Chondrocyte (in vitro differentiated cells): ENCODE measurements at regions not wholly inside any gene's neighbourhood (a gene's known extent, or its start where the extent isn't known, plus 50 kb on each side); places are given as distances from the start of the nearest gene placed in this dataset.

Experiments
- DNase-seq: peaks from one replicate; pipeline ENCODE4 v3.0.0; 2021; ENCODE audit warnings: mixed read lengths, low spot score
- H3K27ac Mint-ChIP-seq: one replicate; pipeline ENCODE4 v1.8.0; 2021; ENCODE audit warnings: mild to moderate bottlenecking, moderate library complexity, mixed read lengths; ENCODE audit not compliant: unreplicated experiment
- H3K27me3 Mint-ChIP-seq: 2 replicates; pipeline ENCODE4 v1.8.0; 2021; ENCODE audit warnings: low read depth, mixed read lengths
- H3K36me3 Mint-ChIP-seq: 2 replicates; pipeline ENCODE4 v1.8.0; 2021; ENCODE audit warnings: low read depth, mixed read lengths
- H3K4me1 Mint-ChIP-seq: 2 replicates; pipeline ENCODE4 v1.8.0; 2021; ENCODE audit warnings: low read depth, mild to moderate bottlenecking, mixed read lengths
- H3K4me3 Mint-ChIP-seq: one replicate; pipeline ENCODE4 v1.8.0; 2021; ENCODE audit warnings: mild to moderate bottlenecking, moderate library complexity, mixed read lengths; ENCODE audit not compliant: unreplicated experiment
- H3K9me3 Mint-ChIP-seq: 2 replicates; pipeline ENCODE4 v1.8.0; 2021; ENCODE audit warnings: low read depth, mixed read lengths
- TF ChIP-seq, protein P1 (sequence below): fragments of 200-600 bp; sonication (generic); IDR thresholded peaks from 2 replicates; pipeline ENCODE4 v1.5.0; 2021; ENCODE audit warnings: antibody characterized with exemption, mild to moderate bottlenecking, moderate library complexity

DNA sequence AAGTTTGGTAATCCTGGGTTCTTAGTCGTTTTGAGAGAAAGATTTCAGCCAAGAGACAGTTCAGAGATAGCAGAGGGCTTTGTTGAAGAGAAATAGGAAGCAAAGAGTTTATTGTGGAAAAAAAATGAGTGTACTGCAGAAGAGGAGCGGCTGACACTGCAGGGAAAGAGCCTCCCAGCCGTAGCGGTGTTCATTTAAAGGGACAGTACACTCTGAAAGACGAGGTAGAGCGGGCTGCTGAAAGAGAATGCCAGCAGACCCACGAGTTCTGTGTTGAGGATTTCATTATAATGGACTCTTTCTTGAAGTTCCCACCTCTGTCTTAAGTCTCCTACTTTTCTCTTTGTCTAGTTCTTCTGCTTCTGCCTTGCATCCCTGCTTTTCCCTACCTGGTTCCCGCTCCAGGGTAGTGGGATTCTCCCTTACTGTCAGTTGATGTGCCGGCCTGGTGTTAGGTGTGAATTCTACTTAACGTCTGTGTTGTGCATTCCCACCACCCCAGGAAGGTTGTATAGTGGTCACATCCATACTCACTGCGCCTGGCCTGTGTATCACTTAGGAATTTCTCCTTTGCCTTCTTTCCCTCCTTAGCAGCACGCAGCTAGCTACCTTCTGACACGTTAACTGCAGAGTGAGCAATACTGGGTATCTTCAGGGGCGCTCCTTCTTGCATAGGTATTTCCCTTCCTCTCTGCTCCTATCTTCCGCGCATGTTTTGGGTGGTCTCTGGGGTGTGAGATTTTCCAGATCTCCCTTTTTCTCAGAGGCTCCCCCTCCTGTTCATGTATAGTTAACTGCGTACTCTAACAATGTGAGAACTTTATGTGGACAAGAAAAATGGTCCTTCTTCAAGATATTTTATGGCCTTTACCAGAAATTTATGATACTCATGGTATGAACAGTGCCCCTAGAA lies 164.5 kb downstream of the PTH2R start:
- H3K36me3 Mint-ChIP-seq = no peaks in the 10 kb centered on the region

DNA sequence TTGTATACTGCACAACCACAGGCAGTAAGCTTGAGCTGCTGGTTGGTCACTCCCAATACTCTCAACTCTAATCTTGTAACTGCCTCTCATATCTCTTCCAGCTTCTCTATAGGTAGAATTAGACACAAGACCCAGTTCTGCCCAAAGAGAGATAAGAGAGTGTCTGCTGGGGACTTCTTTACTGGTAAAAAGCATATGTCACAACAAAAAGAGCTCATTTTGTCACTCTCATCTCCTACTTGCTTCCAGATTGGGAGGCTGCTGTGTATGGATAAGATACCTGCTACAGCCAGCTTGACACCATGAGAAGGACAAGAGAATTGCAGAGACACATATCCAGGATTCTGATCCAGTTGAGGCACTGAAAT lies 165.2 kb downstream of the PTH2R start:
- DNase-seq = no peak
- H3K9me3 Mint-ChIP-seq = peaks cover 6% of the 10 kb centered on the region

More for the DNA sequence above, 164.5 kb downstream of the PTH2R start:
- no peak overlapping the region for H3K27ac Mint-ChIP-seq
- H3K27me3 Mint-ChIP-seq = peaks cover 16% of the 10 kb centered on the region
- no peak overlapping the region for H3K4me3 Mint-ChIP-seq
- H3K9me3 Mint-ChIP-seq = no peaks in the 10 kb centered on the region
- peaks cover 3% of the 10 kb centered on the region for H3K4me1 Mint-ChIP-seq
- TF ChIP-seq, protein P1, sequence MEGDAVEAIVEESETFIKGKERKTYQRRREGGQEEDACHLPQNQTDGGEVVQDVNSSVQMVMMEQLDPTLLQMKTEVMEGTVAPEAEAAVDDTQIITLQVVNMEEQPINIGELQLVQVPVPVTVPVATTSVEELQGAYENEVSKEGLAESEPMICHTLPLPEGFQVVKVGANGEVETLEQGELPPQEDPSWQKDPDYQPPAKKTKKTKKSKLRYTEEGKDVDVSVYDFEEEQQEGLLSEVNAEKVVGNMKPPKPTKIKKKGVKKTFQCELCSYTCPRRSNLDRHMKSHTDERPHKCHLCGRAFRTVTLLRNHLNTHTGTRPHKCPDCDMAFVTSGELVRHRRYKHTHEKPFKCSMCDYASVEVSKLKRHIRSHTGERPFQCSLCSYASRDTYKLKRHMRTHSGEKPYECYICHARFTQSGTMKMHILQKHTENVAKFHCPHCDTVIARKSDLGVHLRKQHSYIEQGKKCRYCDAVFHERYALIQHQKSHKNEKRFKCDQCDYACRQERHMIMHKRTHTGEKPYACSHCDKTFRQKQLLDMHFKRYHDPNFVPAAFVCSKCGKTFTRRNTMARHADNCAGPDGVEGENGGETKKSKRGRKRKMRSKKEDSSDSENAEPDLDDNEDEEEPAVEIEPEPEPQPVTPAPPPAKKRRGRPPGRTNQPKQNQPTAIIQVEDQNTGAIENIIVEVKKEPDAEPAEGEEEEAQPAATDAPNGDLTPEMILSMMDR = peak; percentile 34
- DNase-seq = no peak

DNA sequence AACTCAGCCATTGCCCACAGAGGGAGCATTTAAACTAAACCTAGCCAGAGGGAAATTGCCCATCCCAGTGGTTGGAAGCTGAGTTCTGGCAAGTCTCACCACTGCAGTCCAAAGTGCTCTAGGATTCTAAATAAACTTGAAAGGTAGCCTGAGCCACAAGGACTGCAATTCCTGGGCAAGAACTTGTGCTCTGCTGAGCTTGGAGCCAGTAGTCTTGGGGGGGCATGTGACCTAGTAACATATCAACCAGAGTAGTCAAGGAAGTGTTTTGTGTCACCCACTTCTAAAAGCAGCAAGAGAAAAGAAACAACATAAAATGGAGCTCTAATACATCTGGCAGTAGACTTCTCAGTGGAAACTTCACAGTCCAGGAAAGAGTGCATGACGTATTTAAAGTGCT lies 167.0 kb downstream of the PTH2R start:
- TF ChIP-seq, protein P1 = no peak
- Mint-ChIP-seq H3K27ac (no peak overlapping the region), H3K4me1 (peaks cover 3% of the 10 kb centered on the region), H3K27me3 (peaks cover 16% of the 10 kb centered on the region), H3K9me3 (peaks cover 16% of the 10 kb centered on the region), H3K4me3 (no peak overlapping the region), H3K36me3 (no peaks in the 10 kb centered on the region)
- DNase-seq = no peak

More for the DNA sequence above, 165.2 kb downstream of the PTH2R start:
- Mint-ChIP-seq H3K4me1 (peaks cover 3% of the 10 kb centered on the region), H3K27me3 (peaks cover 16% of the 10 kb centered on the region), H3K36me3 (no peaks in the 10 kb centered on the region), H3K27ac (no peak overlapping the region), H3K4me3 (no peak overlapping the region)
- TF ChIP-seq, protein P1 = no peak

DNA sequence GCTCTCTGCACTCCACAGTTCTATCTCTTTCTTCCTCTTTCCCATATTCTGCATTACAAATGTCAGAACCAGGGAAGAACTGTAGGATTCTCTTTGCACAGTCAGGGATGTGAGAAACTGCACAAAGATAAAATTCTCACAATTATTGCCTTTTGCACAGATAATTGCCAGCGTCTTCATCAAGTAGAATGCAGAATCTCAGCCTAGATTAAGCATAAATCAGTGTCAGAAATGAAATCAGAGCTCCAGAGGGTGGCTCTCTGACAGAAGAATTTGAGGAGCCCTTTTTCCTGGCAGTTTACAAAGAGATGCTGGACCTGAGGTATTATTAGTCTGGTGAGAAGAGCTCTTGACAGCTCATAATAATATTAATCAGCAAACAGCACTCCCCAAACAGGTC lies 173.1 kb downstream of the PTH2R start:
- H3K4me1 Mint-ChIP-seq = no peaks in the 10 kb centered on the region
- TF ChIP-seq, protein P1 = no peak
- no peaks in the 10 kb centered on the region for H3K36me3 Mint-ChIP-seq
- no peak overlapping the region for H3K27ac Mint-ChIP-seq
- H3K27me3 Mint-ChIP-seq = no peaks in the 10 kb centered on the region
- H3K4me3 Mint-ChIP-seq = no peak overlapping the region
- H3K9me3 Mint-ChIP-seq = peaks cover 16% of the 10 kb centered on the region
- DNase-seq = no peak

DNA sequence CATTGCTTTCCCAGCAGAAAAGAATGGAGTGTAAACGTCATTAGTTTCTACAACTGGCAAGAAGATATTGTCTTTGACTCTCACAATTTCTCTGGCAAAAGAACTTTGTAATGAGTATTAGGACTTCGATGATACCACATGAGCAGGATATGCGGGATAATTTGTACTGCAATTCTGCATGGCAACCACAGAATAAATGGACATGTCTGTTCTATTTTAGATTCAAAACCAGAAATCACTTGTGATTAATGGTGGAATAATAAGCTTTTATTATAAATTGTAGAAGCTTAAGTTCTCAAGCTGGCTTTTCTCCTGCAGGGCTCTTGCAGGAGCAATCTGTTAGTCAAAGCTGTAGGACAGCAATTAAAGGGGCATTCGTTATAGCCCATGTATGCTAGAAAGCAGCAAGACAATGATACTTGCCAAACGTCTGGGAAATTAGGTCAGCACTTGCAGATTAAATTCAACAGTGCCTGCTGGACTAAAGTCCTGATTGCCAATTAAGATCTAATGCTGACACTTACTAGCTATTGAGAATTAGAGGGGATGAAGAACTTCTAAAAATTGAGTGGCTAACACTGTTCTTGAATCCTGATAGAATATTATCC lies 177.9 kb downstream of the PTH2R start:
- Mint-ChIP-seq H3K27ac (no peak overlapping the region), H3K4me3 (no peak overlapping the region), H3K4me1 (no peaks in the 10 kb centered on the region), H3K9me3 (no peaks in the 10 kb centered on the region), H3K27me3 (no peaks in the 10 kb centered on the region), H3K36me3 (no peaks in the 10 kb centered on the region)
- DNase-seq = no peak
- TF ChIP-seq, protein P1 = no peak
